ENCODE measurements at regions not wholly inside any gene's neighbourhood (a gene's known extent, or its start where the extent isn't known, plus 50 kb on each side); places are given as distances from the start of the nearest gene placed in this dataset.

DNA sequence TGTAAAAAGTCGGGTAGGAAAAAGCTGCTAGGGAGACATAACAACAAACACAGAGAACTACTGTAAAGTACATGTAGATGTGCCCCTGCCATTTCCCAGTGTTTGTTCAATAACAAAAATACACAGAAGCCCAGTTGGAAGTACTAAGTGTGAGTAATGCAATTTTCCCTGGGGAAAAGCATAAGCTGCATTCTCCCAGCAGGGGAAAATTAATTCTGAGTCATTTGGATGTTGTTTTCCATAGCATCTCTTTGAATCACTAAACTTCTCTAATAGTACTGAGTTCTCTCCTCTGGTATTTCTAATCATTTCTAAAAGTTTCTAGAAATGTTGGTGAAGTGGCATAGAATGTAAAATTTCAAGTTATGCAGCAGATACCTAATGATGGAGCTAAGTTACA, 1114.9 kb downstream of the C4orf33 start:
- Mint-ChIP-seq H3K27me3 (ENCODE audit: insufficient read depth) (no peaks in the 10 kb centered on the region), H3K9me3 (no peaks in the 10 kb centered on the region), H3K4me3 (no peak overlapping the region), H3K36me3 (ENCODE audit: low read depth) (no peaks in the 10 kb centered on the region), H3K4me1 (ENCODE audit: low read depth) (no peaks in the 10 kb centered on the region), H3K27ac (no peak overlapping the region)
- intact Hi-C loops (cut with micrococcal nuclease): no loop called here
- no peak for DNase-seq (ENCODE audit: low spot score)

DNA sequence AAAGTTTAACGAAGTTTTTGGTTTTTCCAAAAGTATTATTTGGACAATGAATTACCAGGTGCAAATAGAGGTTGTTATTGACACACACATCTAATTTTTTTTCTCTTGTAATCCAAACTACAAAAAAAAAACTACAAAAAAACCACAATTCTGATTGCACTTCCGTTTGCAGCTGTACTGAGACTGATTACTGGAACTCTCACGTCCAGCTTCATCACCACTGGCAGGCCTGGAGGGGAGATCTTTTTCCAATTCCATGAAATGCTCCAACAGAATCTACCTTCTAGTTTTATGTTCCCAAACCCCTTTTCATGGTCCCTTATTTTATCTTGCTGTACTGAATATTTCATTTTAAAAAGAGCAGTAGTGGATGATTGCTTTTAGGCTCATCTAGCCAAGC, 1118.3 kb downstream of the C4orf33 start:
- no peaks in the 10 kb centered on the region for H3K27me3 Mint-ChIP-seq (ENCODE audit: insufficient read depth)
- no peak overlapping the region for H3K27ac Mint-ChIP-seq
- intact Hi-C loops (cut with micrococcal nuclease): no loop called here
- H3K9me3 Mint-ChIP-seq: no peaks in the 10 kb centered on the region
- no peaks in the 10 kb centered on the region for H3K4me1 Mint-ChIP-seq (ENCODE audit: low read depth)
- no peak for DNase-seq (ENCODE audit: low spot score)
- no peaks in the 10 kb centered on the region for H3K36me3 Mint-ChIP-seq (ENCODE audit: low read depth)
- H3K4me3 Mint-ChIP-seq: no peak overlapping the region

DNA sequence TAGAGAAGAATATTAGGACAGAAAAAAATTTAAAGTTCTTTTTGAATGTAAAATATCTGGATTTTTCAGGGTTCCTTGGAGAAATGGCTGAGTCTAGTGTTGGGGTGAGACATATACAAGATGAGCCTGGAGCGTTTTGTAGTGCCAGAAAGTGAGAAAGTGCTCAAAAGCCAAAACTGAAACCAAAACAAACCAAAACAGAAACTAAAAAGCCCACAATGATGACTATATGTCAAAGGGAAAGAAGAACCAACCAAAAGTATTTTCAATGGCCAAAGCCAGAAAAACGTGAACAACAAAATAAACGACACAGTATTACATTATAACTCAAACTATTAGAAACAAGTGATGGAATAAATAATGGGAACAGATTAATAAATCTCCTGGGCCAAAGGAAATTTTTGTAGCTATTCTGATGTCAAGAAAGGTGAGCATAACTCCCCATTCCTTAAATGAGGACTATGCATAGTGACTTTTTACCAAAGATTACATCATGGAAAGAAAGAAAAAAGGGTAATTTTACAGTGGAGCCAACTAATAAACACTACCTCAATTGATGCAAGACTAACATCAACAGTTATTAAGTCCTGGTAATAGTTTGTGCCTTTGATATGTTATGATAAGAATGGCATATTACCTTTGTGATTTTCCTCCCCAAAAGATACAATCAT, 1137.6 kb downstream of the C4orf33 start:
- H3K4me3 Mint-ChIP-seq: no peak overlapping the region

DNA sequence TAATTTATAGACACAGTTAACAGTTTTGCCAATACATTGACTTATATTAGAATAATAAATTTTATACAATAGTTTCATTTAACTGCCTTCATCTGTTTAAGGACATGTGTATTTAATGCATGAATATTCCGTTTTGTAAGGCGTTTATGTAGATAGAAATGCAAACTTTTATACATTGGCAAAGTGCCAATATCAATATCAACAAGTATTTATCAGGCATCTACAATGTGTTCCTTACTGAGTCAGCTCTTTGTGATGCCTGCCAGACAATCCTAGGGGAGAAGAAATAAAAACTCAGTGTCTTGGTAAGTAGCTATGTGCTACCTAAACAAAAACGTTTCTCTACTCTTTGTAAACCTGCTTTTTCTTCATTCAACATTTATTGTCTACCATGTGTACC, 1142.2 kb downstream of the C4orf33 start:
- Mint-ChIP-seq H3K4me1 (ENCODE audit: low read depth) (peaks cover 8% of the 10 kb centered on the region), H3K36me3 (ENCODE audit: low read depth) (no peaks in the 10 kb centered on the region), H3K9me3 (no peaks in the 10 kb centered on the region), H3K4me3 (no peak overlapping the region), H3K27me3 (ENCODE audit: insufficient read depth) (no peaks in the 10 kb centered on the region), H3K27ac (no peak overlapping the region)
- no peak for DNase-seq (ENCODE audit: low spot score)
- intact Hi-C loops (cut with micrococcal nuclease): no loop called here

More for the DNA sequence above, 1137.6 kb downstream of the C4orf33 start:
- intact Hi-C loops (cut with micrococcal nuclease): no loop called here
- no peaks in the 10 kb centered on the region for H3K27me3 Mint-ChIP-seq (ENCODE audit: insufficient read depth)
- no peaks in the 10 kb centered on the region for H3K36me3 Mint-ChIP-seq (ENCODE audit: low read depth)
- peaks cover 8% of the 10 kb centered on the region for H3K4me1 Mint-ChIP-seq (ENCODE audit: low read depth)
- no peak for DNase-seq (ENCODE audit: low spot score)
- no peaks in the 10 kb centered on the region for H3K9me3 Mint-ChIP-seq
- no peak overlapping the region for H3K27ac Mint-ChIP-seq

DNA sequence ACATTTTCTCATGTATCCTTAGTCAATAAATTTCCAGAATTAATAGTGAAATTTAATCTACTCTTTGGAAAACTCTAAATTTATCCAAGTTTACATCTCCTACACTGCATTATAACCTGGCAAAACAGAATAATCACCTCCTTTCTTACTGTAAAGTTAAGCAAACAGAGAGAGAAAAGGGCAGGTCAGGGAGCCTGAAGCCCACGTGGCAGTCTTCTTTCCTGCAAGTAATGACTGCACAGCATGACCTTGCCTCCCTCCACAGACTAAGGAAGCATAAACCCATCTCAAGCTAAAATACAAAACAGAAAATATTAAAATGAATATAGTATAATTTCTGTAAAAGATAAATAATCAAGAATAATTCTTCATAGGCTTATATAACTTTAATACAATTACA, 1153.0 kb downstream of the C4orf33 start:
- Mint-ChIP-seq H3K4me1 (ENCODE audit: low read depth) (no peaks in the 10 kb centered on the region), H3K36me3 (ENCODE audit: low read depth) (no peaks in the 10 kb centered on the region), H3K27me3 (ENCODE audit: insufficient read depth) (no peaks in the 10 kb centered on the region), H3K9me3 (no peaks in the 10 kb centered on the region), H3K27ac (no peak overlapping the region), H3K4me3 (no peak overlapping the region)
- DNase-seq (ENCODE audit: low spot score): no peak
- intact Hi-C loops (cut with micrococcal nuclease): no loop called here

DNA sequence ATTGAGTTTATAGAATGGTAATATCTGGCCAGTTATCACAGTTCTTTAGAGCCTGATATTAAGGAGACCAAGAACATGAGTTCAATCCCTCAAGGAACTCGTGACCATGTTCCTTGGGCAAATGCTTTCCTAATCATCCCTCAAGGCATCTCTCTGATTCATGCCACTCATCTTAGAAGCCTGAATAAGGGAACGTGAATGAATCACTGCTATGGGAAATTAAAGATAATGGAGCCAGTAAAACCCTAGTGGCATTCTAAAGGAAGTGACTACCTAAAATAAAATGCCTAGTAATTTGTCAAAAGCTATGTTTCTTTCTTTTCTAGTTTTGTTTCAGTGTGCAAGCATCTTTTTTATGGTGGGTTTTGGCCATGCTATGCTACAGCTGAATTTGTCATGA, 1161.3 kb downstream of the C4orf33 start:
- intact Hi-C loops (cut with micrococcal nuclease): no loop called here
- Mint-ChIP-seq H3K36me3 (ENCODE audit: low read depth) (no peaks in the 10 kb centered on the region), H3K4me1 (ENCODE audit: low read depth) (no peaks in the 10 kb centered on the region), H3K9me3 (no peaks in the 10 kb centered on the region), H3K27me3 (ENCODE audit: insufficient read depth) (no peaks in the 10 kb centered on the region), H3K4me3 (no peak overlapping the region), H3K27ac (no peak overlapping the region)
- no peak for DNase-seq (ENCODE audit: low spot score)

DNA sequence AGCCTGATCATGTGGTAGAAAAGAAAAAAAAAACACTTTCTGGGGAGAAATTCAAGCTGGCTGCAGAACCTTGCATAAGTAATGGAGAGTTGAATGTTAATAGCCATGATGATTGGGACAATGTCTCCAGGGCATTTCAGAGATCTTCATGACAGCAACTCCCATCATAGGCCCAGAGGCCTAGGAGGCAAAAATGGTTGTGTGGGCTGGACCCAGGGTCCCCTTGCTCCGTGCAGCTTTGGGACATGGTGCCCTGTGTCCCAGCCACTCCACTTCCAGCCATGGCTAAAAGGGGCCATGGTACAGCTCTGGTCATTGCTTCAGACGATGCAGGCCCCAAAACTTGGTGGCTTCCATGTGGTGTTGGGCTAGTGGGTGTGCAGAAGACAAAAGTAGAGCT, 1170.9 kb downstream of the C4orf33 start:
- Mint-ChIP-seq H3K9me3 (no peaks in the 10 kb centered on the region), H3K27me3 (ENCODE audit: insufficient read depth) (no peaks in the 10 kb centered on the region), H3K4me1 (ENCODE audit: low read depth) (no peaks in the 10 kb centered on the region), H3K27ac (no peak overlapping the region), H3K4me3 (no peak overlapping the region), H3K36me3 (ENCODE audit: low read depth) (no peaks in the 10 kb centered on the region)
- no peak for DNase-seq (ENCODE audit: low spot score)
- intact Hi-C loops (cut with micrococcal nuclease): no loop called here

DNA sequence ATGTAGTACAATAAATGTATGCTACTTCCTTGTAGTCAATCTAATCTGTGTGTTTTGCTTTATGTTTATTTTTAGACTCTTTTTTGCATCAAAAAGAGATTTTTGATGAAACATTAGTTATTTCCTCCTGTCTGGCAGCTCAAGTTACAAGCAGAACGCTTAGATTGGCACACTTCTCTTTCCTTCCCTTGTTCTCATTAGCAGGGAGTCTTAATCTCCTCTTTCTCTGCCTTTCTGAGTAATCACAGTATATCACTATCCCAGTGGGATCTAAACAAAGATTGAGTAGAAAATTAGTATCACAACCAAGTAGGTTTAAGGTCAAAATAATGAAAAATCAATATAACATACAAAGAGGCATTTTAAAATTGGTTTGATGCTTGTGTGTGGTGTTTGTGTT, 1192.6 kb downstream of the C4orf33 start:
- no peaks in the 10 kb centered on the region for H3K36me3 Mint-ChIP-seq (ENCODE audit: low read depth)
- H3K27me3 Mint-ChIP-seq (ENCODE audit: insufficient read depth): no peaks in the 10 kb centered on the region
- no peaks in the 10 kb centered on the region for H3K4me1 Mint-ChIP-seq (ENCODE audit: low read depth)
- intact Hi-C loops (cut with micrococcal nuclease): no loop called here
- no peaks in the 10 kb centered on the region for H3K9me3 Mint-ChIP-seq
- no peak overlapping the region for H3K27ac Mint-ChIP-seq
- H3K4me3 Mint-ChIP-seq: no peak overlapping the region
- no peak for DNase-seq (ENCODE audit: low spot score)

DNA sequence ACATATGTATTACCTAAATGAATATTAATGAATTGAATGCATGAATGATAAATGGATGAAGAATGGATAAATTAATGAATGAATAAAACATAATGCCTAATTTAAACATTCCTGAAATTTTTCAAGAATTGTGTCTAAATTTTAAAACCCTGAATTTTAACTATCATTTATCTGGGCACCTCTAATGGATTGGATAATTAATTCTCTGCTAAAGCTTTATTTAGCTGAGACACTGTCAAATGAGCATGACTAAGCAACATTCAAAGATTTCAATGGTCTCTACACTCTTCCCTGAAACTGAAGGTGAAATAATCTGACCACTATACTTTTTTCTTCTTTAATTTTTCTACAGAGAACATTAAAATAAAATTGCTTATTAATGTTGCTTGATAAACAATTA, 1197.7 kb downstream of the C4orf33 start:
- Mint-ChIP-seq H3K36me3 (ENCODE audit: low read depth) (no peaks in the 10 kb centered on the region), H3K27ac (no peak overlapping the region), H3K27me3 (ENCODE audit: insufficient read depth) (no peaks in the 10 kb centered on the region), H3K9me3 (no peaks in the 10 kb centered on the region), H3K4me3 (no peak overlapping the region), H3K4me1 (ENCODE audit: low read depth) (no peaks in the 10 kb centered on the region)
- no peak for DNase-seq (ENCODE audit: low spot score)
- intact Hi-C loops (cut with micrococcal nuclease): no loop called here

DNA sequence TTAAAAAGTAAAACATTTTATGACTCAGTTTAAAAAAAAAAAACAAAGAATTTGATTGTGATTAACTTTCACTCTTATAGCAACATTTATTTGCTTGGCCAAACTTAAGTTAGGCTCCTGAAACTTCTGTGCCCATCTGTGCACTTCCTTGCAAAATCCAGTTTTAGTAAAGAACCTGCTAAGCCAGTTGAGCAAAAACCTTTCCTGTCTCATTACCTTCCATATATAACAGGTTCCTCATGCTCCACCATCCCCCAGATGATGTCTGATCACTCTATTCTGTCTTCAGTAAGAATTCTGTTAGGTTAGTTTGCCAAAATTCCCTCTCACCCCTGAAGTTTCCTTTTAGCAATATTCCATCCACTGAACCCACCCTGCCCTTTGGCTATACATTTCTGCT, 1200.5 kb downstream of the C4orf33 start:
- H3K36me3 Mint-ChIP-seq (ENCODE audit: low read depth): no peaks in the 10 kb centered on the region
- no peaks in the 10 kb centered on the region for H3K4me1 Mint-ChIP-seq (ENCODE audit: low read depth)
- H3K27ac Mint-ChIP-seq: no peak overlapping the region
- no peak overlapping the region for H3K4me3 Mint-ChIP-seq
- DNase-seq (ENCODE audit: low spot score): no peak
- H3K9me3 Mint-ChIP-seq: no peaks in the 10 kb centered on the region
- intact Hi-C loops (cut with micrococcal nuclease): no loop called here
- no peaks in the 10 kb centered on the region for H3K27me3 Mint-ChIP-seq (ENCODE audit: insufficient read depth)

DNA sequence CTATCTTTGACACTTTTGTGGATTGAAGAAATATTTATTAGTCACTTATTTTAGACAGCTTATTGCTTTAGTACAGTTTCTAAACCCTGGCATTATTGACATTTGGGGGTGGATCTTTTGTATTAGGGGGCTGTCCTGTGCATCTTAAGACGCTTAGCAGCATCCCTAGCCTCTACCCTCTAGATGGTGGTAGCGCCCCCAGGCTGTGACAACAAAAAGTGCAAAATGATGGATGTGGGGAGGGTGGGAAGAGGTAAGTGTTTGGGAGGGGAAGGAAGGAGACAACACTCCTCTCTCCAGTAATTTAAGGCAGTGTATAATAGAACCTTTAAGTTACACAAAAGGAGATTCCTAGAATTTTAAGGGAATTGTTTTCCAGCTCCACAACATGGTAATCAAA, 1210.6 kb downstream of the C4orf33 start:
- H3K9me3 Mint-ChIP-seq: peaks cover 3% of the 10 kb centered on the region
- H3K27me3 Mint-ChIP-seq (ENCODE audit: insufficient read depth): no peaks in the 10 kb centered on the region
- no peak overlapping the region for H3K27ac Mint-ChIP-seq
- intact Hi-C loops (cut with micrococcal nuclease): no loop called here
- H3K4me3 Mint-ChIP-seq: no peak overlapping the region
- no peaks in the 10 kb centered on the region for H3K4me1 Mint-ChIP-seq (ENCODE audit: low read depth)
- no peaks in the 10 kb centered on the region for H3K36me3 Mint-ChIP-seq (ENCODE audit: low read depth)
- DNase-seq (ENCODE audit: low spot score): no peak

DNA sequence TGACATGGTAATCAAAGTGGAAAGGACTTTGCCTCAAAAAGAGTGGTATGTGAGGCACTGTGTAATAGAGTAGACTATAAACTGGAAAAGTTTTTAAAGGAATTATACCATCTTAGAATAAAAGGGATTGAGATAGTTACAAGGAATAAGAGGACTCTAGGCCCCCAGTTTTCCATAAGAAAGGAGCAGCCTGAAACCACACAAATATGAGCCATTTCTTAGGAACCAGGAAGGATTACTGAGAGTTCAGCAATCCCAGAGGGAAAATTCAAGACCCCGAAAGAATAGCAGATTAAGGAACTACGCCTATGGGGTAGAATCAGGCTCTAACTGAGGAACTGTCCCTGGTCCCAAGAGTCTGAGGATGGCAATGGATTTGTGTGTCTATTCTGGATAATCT, 1213.3 kb downstream of the C4orf33 start:
- no peaks in the 10 kb centered on the region for H3K36me3 Mint-ChIP-seq (ENCODE audit: low read depth)
- H3K4me3 Mint-ChIP-seq: no peak overlapping the region
- no peaks in the 10 kb centered on the region for H3K4me1 Mint-ChIP-seq (ENCODE audit: low read depth)
- H3K27me3 Mint-ChIP-seq (ENCODE audit: insufficient read depth): no peaks in the 10 kb centered on the region
- no peak for DNase-seq (ENCODE audit: low spot score)
- intact Hi-C loops (cut with micrococcal nuclease): loop anchor here (2.0 kb wide), 1 partner anchor 32 kb away; no protein-coding TSS in a partner anchor
- H3K9me3 Mint-ChIP-seq: no peaks in the 10 kb centered on the region
- H3K27ac Mint-ChIP-seq: no peak overlapping the region

DNA sequence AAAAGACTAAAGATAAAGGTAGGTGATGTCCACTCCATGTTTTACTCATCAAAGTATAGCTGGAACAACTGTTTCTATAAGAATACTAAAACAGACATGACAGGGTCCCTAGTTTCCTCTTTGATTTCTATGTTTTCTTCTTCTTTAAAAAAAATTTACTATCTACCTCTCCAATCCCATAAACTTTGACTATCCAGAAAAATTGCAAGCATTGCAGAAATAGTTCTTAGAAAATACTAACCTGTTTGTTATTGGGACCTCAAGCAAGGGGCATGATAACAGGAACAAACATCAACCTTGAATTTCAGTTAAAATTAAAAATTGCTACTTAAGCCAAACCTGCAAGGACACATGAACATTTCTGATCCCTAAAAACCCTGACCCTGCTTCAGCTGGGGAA, 1226.5 kb downstream of the C4orf33 start:
- H3K27ac Mint-ChIP-seq: no peak overlapping the region

DNA sequence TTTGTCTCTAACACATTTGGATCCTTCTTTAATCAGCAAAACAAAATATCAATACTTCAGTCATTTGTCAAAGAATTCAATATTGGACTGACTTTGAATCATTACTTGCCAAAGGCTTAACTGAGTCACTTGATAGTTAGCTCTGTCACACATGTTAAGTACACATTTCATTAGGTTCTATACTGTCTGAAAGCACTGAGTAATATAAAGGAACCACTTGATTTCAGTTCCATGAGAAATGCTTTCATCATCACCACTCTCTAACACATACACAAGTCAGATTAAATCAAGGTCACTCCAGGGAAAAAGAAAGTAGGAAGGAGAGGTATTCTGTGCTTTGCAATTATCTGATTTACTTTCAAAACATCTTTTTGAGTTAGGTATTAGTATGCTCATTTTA, 1233.1 kb downstream of the C4orf33 start:
- no peak for DNase-seq (ENCODE audit: low spot score)
- no peak overlapping the region for H3K4me3 Mint-ChIP-seq
- no peaks in the 10 kb centered on the region for H3K36me3 Mint-ChIP-seq (ENCODE audit: low read depth)
- H3K27ac Mint-ChIP-seq: no peak overlapping the region
- no peaks in the 10 kb centered on the region for H3K9me3 Mint-ChIP-seq
- intact Hi-C loops (cut with micrococcal nuclease): no loop called here
- no peaks in the 10 kb centered on the region for H3K4me1 Mint-ChIP-seq (ENCODE audit: low read depth)
- no peaks in the 10 kb centered on the region for H3K27me3 Mint-ChIP-seq (ENCODE audit: insufficient read depth)

More for the DNA sequence above, 1226.5 kb downstream of the C4orf33 start:
- intact Hi-C loops (cut with micrococcal nuclease): no loop called here
- H3K4me3 Mint-ChIP-seq: no peak overlapping the region
- H3K4me1 Mint-ChIP-seq (ENCODE audit: low read depth): no peaks in the 10 kb centered on the region
- no peaks in the 10 kb centered on the region for H3K36me3 Mint-ChIP-seq (ENCODE audit: low read depth)
- no peak for DNase-seq (ENCODE audit: low spot score)
- no peaks in the 10 kb centered on the region for H3K27me3 Mint-ChIP-seq (ENCODE audit: insufficient read depth)
- no peaks in the 10 kb centered on the region for H3K9me3 Mint-ChIP-seq

Measured in activated T-helper 1 cell treated with anti-CD3 and anti-CD28 coated beads, Interleukin-12 subunit alpha, Interleukin-12 subunit beta, Interleukin-2, Interleukin-4 antibody, amounts not matched to agents 30 ng/mL and 10 ng/mL and 1 ng/mL, durations not matched to agents 14 hours and 24 hours and 36 hours (primary cell).